Progenitor cell of endocrine pancreas (in vitro differentiated cells): ENCODE measurements at regions not wholly inside any gene's neighbourhood (a gene's known extent, or its start where the extent isn't known, plus 50 kb on each side); places are given as distances from the start of the nearest gene placed in this dataset.
A peak's percentile ranks its signal among the peaks of the same experiment; 100 is the strongest.

Experiments
- DNase-seq: peaks from one replicate; pipeline ENCODE4 v3.0.0; 2021; ENCODE audit warnings: low spot score; ENCODE audit not compliant: unreplicated experiment
- H3K27ac Mint-ChIP-seq: 2 replicates; pipeline ENCODE4 v1.8.0; 2021; ENCODE audit warnings: mild to moderate bottlenecking, moderate library complexity, mixed read lengths
- H3K27me3 Mint-ChIP-seq: 2 replicates; pipeline ENCODE4 v1.8.0; 2021; ENCODE audit warnings: mixed read lengths
- H3K36me3 Mint-ChIP-seq: 2 replicates; pipeline ENCODE4 v1.8.0; 2022; ENCODE audit warnings: mixed read lengths; ENCODE audit not compliant: insufficient read depth
- H3K4me1 Mint-ChIP-seq: 2 replicates; pipeline ENCODE4 v1.8.0; 2021; ENCODE audit warnings: low read depth, mixed read lengths
- H3K4me3 Mint-ChIP-seq: 2 replicates; pipeline ENCODE4 v1.8.0; 2021; ENCODE audit warnings: low read depth, mild to moderate bottlenecking, moderate library complexity, mixed read lengths
- H3K9me3 Mint-ChIP-seq: 2 replicates; pipeline ENCODE4 v1.8.0; 2021; ENCODE audit warnings: low read depth, mixed read lengths
- TF ChIP-seq, protein P1 (sequence below): fragments of 200-600 bp; sonication (generic); IDR thresholded peaks from one replicate; pipeline ENCODE4 v1.5.0; 2021; ENCODE audit warnings: antibody characterized with exemption, mild to moderate bottlenecking; ENCODE audit not compliant: unreplicated experiment

DNA sequence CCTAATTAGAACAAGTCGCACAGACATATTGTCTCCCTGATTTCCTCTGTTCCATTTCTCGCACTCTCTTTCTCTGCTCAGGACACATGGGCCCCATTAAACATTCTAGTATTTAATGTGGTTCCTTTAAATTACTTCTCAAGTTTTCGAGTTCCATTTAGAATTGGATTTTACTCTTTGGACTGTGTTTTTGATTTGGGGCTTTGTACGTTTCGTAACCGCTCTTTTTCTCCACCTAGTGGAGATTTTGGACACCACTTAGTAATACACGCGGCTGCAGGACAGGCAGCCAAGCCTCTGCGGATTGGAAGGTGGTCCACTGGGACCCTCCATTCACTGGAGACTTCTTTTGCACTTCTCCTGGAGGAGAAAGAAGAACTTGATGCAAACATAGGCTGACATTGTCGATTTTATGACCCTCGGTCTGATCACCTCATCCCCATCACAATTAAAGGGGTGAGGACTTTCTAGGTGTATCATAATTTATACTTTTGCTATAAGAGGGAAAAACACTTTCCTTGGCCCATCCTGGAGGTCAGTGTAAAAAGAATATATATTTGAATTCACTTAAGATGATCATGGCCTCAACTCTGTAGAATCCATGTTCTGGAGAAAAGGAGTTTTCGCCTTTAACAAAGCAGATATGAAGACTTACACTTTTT is 85.7 kb downstream of the NOG start:
- no peak for DNase-seq
- Mint-ChIP-seq H3K4me3 (peak overlapping the region; percentile 72), H3K4me1 (peaks cover 6% of the 10 kb centered on the region)

DNA sequence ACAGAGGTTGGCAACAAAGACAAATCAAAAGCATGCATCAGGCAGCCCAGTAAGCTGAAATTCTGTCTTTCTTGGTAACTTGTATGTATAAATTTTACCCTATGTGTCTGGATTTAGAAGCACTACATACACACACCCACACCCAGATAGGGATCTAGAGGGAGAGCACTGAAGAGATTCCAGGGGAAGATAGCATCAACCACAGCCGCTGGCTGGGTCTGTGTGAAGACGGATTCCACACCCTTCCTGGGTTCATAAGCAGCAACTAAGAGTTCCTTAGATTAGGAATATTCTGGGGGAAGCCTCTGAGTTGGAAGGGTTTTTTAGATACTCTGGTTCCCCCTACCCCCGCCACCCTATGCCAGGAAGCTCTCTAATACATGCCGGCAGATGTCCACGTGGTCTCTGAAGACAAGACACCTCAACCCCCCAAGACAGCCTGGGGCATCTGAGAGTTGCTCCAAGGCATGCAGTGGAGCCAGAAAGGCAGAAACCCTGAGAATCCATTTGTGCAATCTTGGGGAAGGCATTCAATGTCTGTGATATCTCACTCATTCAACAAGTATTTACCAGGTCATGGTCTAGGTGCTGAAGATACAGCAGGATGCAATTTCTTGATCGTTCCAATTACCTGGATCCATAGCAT is 86.4 kb downstream of the NOG start:
- peaks cover 6% of the 10 kb centered on the region for H3K4me1 Mint-ChIP-seq
- DNase-seq, result no peak
- no peaks in the 10 kb centered on the region for H3K36me3 Mint-ChIP-seq
- H3K4me3 Mint-ChIP-seq, result no peak overlapping the region
- TF ChIP-seq, protein P1, sequence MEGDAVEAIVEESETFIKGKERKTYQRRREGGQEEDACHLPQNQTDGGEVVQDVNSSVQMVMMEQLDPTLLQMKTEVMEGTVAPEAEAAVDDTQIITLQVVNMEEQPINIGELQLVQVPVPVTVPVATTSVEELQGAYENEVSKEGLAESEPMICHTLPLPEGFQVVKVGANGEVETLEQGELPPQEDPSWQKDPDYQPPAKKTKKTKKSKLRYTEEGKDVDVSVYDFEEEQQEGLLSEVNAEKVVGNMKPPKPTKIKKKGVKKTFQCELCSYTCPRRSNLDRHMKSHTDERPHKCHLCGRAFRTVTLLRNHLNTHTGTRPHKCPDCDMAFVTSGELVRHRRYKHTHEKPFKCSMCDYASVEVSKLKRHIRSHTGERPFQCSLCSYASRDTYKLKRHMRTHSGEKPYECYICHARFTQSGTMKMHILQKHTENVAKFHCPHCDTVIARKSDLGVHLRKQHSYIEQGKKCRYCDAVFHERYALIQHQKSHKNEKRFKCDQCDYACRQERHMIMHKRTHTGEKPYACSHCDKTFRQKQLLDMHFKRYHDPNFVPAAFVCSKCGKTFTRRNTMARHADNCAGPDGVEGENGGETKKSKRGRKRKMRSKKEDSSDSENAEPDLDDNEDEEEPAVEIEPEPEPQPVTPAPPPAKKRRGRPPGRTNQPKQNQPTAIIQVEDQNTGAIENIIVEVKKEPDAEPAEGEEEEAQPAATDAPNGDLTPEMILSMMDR, result no peak
- peaks cover 38% of the 10 kb centered on the region for H3K27me3 Mint-ChIP-seq
- no peaks in the 10 kb centered on the region for H3K9me3 Mint-ChIP-seq
- H3K27ac Mint-ChIP-seq, result no peak overlapping the region

More for the DNA sequence above, 85.7 kb downstream of the NOG start:
- Mint-ChIP-seq H3K27ac (no peak overlapping the region), H3K36me3 (no peaks in the 10 kb centered on the region), H3K9me3 (no peaks in the 10 kb centered on the region), H3K27me3 (peaks cover 43% of the 10 kb centered on the region)
- TF ChIP-seq, protein P1, result peak; percentile 71

DNA sequence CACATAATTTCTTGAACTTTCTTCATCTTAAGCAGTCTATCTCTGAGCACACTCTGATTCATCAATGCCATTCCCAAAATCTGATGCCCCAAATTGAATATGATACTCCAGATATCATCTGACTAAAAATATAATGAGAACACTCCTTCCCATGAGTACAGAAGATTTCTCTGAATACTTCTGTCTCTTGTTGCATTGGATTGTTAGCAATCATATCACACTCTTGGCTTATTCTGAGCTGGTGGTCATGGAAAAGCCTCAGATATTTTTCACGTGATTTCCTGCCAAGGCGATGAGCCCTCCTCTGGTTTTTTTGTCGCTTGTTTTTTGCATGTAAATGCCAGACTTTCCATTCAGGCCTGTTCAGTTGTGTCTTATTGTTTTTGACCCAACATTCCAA is 87.2 kb downstream of the NOG start:
- TF ChIP-seq, protein P1, result no peak
- Mint-ChIP-seq H3K4me1 (peaks cover 6% of the 10 kb centered on the region), H3K9me3 (no peaks in the 10 kb centered on the region), H3K36me3 (no peaks in the 10 kb centered on the region), H3K27me3 (peaks cover 30% of the 10 kb centered on the region), H3K27ac (no peak overlapping the region), H3K4me3 (no peak overlapping the region)
- no peak for DNase-seq

DNA sequence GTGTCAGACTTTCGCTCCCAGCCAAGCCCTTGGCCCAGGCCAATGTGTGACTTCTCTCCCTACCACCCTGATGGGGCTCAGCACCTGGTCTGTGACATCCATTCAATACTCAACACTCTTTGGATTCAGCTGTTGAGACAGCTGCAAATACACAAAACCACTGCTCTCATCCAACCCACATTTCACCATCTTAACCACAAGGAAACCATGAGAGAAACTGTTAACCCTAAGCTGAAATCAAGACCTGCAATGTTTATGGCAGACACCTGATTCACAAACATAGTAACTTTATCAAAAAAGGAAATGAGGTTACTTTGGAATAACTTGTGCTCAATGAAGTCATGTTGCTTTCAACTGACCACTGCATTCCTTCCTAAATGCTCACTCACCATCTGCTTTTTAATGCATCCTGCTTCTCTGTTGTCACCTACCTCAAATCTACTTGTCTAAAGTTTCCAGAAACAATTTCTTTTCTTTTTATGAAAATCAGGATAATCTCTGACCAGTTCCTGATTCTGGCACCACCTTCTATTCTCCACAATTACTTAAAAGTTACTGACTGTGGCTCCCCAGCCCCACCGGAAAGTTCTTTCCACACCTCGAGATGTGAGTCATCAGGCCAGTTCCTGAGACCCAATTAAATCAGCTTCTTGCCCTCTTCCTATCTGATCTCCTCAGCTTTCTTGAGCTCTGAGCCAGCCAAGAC is 88.2 kb downstream of the NOG start:
- TF ChIP-seq, protein P1, result no peak

DNA sequence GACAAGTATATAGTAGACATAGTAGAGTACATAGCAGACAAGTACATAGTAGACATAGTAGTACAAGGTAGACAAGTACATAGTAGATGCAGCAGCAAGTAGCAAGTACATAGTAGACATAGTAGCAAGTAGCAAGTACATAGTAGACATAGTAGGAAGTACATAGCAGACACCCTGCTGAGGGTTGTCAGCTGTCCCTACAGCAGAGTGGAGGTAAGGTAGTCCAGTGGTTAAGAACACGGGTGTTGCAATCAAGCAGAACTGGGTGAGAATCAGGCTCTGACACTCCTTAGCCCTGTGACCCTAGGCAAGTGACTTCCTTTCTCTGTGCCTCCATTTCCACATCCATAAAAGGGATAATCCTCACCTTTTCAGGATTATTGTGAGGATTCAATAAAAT is 94.7 kb downstream of the NOG start:
- Mint-ChIP-seq H3K27ac (no peak overlapping the region), H3K27me3 (peaks cover 21% of the 10 kb centered on the region), H3K9me3 (no peaks in the 10 kb centered on the region), H3K36me3 (no peaks in the 10 kb centered on the region), H3K4me1 (no peaks in the 10 kb centered on the region), H3K4me3 (no peak overlapping the region)
- no peak for DNase-seq
- TF ChIP-seq, protein P1, result no peak

More for the DNA sequence above, 88.2 kb downstream of the NOG start:
- Mint-ChIP-seq H3K27ac (no peak overlapping the region), H3K4me1 (peaks cover 6% of the 10 kb centered on the region), H3K27me3 (peaks cover 25% of the 10 kb centered on the region), H3K36me3 (no peaks in the 10 kb centered on the region), H3K9me3 (no peaks in the 10 kb centered on the region), H3K4me3 (no peak overlapping the region)
- DNase-seq, result no peak
